HUES6 (cell line): ENCODE measurements at regions not wholly inside any gene's neighbourhood (a gene's known extent, or its start where the extent isn't known, plus 50 kb on each side); places are given as distances from the start of the nearest gene placed in this dataset.

Experiments used
- H3K27ac ChIP-seq: 2 replicates; pipeline ENCODE4 v1.7.0; 2013; ENCODE audit warnings: low read depth, mild to moderate bottlenecking, low read length, inconsistent platforms
- H3K27me3 ChIP-seq: 2 replicates; pipeline ENCODE4 v1.6.1; 2013; ENCODE audit warnings: low read length; ENCODE audit not compliant: control insufficient read depth, insufficient read depth
- H3K36me3 ChIP-seq: 2 replicates; pipeline ENCODE4 v1.6.1; 2013; ENCODE audit warnings: low read length; ENCODE audit not compliant: control insufficient read depth, insufficient read depth
- H3K4me1 ChIP-seq: 2 replicates; pipeline ENCODE4 v1.6.1; 2013; ENCODE audit warnings: low read length; ENCODE audit not compliant: control insufficient read depth, insufficient read depth
- H3K4me3 ChIP-seq: 2 replicates; pipeline ENCODE4 v1.5.1; 2013; ENCODE audit warnings: low read depth, low read length
- H3K9ac ChIP-seq: one replicate; pipeline ENCODE4 v1.6.1; 2013; ENCODE audit warnings: mild to moderate bottlenecking, low read length
- H3K9me3 ChIP-seq: 2 replicates; pipeline ENCODE4 v1.6.1; 2013; ENCODE audit warnings: low read depth, low read length; ENCODE audit not compliant: control insufficient read depth, insufficient read depth

DNA sequence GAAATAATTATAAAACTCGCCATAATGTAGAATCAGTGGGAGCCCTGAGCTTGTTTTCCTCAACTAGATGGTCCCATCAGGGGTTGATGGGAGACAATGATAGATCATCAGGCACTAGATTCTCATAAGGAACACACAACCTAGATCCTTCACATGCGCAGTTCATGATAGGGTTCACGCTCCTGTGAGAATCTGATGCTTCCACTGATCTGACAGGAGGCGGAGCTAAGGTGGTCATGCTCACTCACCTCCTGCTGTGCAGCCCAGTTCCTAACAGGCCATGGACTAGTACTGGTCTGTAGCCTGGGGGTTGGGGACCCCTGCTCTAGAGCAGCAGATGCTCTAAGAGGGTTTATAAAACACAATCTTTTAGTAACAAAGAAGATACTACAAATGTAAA lies 183.6 kb downstream of the ANXA2 start:
- Histone ChIP-seq H3K9ac (no peak overlapping the region), H3K27ac (no peak overlapping the region), H3K4me1 (no peaks in the 10 kb centered on the region), H3K9me3 (no peaks in the 10 kb centered on the region), H3K36me3 (no peaks in the 10 kb centered on the region), H3K27me3 (no peaks in the 10 kb centered on the region), H3K4me3 (no peak overlapping the region)

DNA sequence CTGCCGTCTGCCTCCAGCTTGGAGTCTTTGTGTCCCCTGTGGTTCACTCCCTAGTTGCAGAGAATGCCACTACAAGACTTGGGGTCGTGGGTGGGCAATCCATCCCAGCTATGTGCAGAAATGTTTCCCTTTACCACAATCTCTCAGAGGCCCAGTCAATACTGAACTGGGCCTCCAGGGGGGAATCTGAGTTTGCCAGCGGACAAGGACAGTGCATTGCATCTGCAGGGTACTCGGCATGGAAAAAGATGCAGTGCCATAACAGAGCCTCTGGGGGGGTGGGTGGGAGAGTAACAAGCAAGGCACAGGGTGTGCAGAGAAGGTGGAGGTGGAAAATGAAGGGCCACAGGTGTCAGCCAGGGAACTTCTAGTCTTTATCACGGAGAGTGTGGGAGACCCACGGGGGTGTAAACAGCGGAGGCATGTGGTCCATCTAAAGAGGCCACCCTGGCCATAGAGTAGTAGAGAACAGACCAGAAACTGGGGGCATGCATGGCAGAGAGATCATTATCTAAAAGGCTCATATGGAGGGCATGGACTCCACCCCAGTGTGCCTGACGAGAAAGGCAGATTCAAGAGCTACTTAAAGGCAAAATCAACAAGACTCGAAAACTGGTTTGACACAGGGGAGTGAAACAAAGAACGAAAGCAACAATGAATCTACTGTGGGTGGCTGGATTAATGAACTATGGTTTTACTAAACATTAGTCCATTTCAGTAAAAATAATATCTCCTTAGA lies 182.4 kb downstream of the ANXA2 start:
- Histone ChIP-seq H3K9me3 (no peaks in the 10 kb centered on the region), H3K9ac (no peak overlapping the region), H3K4me3 (no peak overlapping the region), H3K4me1 (no peaks in the 10 kb centered on the region), H3K27me3 (no peaks in the 10 kb centered on the region), H3K27ac (no peak overlapping the region), H3K36me3 (no peaks in the 10 kb centered on the region)

DNA sequence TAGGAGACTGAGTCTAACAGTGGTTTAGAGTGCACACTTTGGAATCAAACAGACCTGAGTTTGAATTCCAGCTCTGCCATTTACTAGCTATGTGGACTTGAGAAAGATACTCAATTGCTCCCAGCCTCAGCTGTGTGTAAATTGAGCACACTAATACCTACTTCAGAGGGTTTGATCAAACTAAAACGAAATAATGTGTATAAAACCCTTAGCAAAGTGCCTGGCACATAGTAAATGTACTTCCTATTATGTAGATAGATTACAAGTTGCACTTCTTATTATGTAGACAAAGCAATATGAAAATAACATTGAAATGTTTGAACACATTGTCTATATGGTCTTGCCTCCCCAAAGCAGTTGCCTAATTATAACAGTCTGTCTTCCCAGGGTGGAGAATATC lies 180.6 kb downstream of the ANXA2 start:
- no peaks in the 10 kb centered on the region for H3K4me1 ChIP-seq
- H3K9ac ChIP-seq: no peak overlapping the region
- H3K9me3 ChIP-seq: no peaks in the 10 kb centered on the region
- H3K4me3 ChIP-seq: no peak overlapping the region
- H3K27me3 ChIP-seq: no peaks in the 10 kb centered on the region
- H3K36me3 ChIP-seq: no peaks in the 10 kb centered on the region
- no peak overlapping the region for H3K27ac ChIP-seq

DNA sequence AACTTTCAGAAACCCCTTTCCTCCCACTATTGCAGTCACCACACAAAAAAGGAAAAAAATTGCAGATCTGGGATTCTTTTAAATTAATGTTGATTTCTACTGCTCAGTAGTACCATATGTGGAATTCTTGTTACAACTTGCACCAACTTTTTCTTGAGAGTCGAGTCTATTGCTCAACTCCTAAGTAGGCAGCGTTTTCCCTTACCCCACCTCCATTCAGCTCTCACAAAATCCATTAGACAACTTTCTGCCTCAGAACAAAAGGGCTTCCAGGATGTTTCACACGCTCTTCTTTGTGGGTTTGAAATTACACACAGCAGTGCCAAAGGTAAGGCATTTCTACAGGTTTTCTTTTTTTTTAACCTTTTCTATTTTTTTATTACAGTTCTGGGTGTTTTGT lies 179.5 kb downstream of the ANXA2 start:
- Histone ChIP-seq H3K4me1 (no peaks in the 10 kb centered on the region), H3K9me3 (no peaks in the 10 kb centered on the region), H3K4me3 (no peak overlapping the region), H3K36me3 (no peaks in the 10 kb centered on the region), H3K27me3 (no peaks in the 10 kb centered on the region), H3K27ac (no peak overlapping the region), H3K9ac (no peak overlapping the region)

DNA sequence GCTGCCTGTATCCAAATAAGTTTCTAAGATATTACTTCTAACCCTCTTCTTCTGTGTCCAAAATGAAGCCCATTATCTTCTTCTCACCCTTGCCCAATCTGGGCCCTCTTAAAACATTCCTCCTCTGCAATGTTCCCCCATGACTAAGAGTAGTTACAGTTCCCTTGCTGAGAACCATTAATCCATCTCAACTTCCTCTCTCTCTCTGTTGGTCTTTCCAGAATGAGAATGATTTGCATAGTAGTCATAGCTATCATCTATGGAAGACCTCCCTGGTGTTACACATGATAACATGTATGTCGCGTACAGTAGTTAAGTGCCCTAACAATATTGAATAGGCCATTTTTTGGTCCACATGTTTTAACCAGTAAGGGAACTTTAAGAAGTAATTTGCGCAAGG lies 177.9 kb downstream of the ANXA2 start:
- no peaks in the 10 kb centered on the region for H3K4me1 ChIP-seq
- H3K9me3 ChIP-seq: no peaks in the 10 kb centered on the region
- no peak overlapping the region for H3K4me3 ChIP-seq
- H3K27me3 ChIP-seq: no peaks in the 10 kb centered on the region
- H3K9ac ChIP-seq: no peak overlapping the region
- no peaks in the 10 kb centered on the region for H3K36me3 ChIP-seq
- H3K27ac ChIP-seq: no peak overlapping the region

DNA sequence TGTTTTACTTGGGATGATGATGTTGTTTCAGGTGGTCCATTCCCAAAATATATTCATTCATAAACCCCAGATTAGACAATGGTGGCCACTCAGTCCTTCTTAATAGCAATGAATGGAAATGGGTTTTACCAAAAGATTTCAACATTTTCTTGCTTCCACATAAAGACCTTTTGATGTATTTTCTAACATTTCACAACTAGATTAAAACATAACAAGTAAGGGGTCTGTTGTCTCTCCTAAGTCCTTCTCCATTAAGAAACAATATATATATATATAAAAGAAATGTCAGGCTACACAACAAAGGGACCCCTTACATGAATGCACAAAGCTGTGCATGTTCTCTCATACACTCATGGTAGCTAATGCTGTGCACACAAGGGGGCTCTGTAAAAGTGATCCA lies 176.4 kb downstream of the ANXA2 start:
- no peaks in the 10 kb centered on the region for H3K27me3 ChIP-seq
- H3K4me3 ChIP-seq: no peak overlapping the region
- H3K27ac ChIP-seq: no peak overlapping the region
- H3K36me3 ChIP-seq: no peaks in the 10 kb centered on the region
- no peak overlapping the region for H3K9ac ChIP-seq
- no peaks in the 10 kb centered on the region for H3K9me3 ChIP-seq
- H3K4me1 ChIP-seq: no peaks in the 10 kb centered on the region

DNA sequence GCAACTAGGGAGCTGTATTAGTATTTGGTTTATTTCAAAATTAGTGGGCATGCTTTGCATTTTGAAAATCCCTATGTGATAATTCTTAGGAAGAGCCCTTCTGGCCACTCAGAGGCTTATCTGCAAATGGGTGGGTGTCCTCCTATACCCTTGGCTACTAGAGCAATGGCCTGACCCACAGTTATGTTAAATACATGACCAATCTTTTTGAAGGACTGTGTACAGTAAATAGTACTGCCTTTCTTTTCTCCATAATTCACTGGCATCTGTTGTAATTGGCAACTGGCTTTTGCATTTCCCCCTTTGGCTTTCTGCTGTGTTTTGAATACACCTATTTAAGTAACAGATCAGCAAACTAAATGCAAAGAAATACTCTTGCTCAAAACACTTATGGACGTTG lies 175.4 kb downstream of the ANXA2 start:
- Histone ChIP-seq H3K9me3 (no peaks in the 10 kb centered on the region), H3K4me1 (peaks cover 5% of the 10 kb centered on the region; the same call in 1 of the 2 replicates), H3K9ac (no peak overlapping the region), H3K4me3 (no peak overlapping the region), H3K36me3 (no peaks in the 10 kb centered on the region), H3K27ac (no peak overlapping the region), H3K27me3 (no peaks in the 10 kb centered on the region)

DNA sequence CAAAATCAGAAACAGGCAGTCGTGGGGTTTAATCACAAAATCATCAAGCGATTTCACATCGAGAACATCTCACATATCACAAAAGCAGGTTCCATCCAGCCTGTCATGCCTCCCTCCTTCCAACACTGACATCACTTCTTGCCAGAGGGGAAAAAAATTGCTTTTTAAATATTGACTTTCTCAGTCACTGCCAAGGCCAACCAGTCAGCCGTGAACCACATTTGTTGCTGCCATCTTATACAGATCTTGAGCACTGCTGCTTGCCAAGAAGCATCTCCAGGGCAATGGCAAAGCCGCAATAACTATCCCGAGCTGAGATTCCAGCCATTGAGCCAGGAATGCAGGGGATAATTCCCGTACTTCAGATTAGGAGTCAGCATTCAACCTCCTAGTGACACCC lies 174.6 kb downstream of the ANXA2 start:
- H3K36me3 ChIP-seq: no peaks in the 10 kb centered on the region

DNA sequence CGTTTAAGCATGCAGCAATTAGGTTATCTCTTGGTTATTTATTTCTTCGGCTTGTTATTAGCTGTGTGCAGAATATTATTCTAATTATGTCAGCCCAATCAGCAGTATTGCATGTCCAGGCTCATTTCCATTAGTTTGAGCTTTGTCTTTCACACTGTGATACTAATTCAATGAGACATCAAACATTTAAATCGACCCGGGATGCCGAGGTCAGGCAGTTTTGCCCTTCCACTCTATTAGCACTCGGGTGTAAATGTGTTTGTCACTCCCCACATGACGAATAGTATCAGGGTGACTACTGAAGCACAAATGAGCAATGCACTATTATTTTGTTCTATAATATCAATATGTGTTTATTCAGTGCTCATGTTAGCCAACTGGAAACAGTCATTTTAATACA lies 170.9 kb downstream of the ANXA2 start:
- Histone ChIP-seq H3K36me3 (no peaks in the 10 kb centered on the region), H3K9me3 (no peaks in the 10 kb centered on the region), H3K27ac (no peak overlapping the region), H3K4me3 (no peak overlapping the region), H3K27me3 (no peaks in the 10 kb centered on the region), H3K9ac (no peak overlapping the region), H3K4me1 (peaks cover 10% of the 10 kb centered on the region)

More for the DNA sequence above, 174.6 kb downstream of the ANXA2 start:
- H3K27me3 ChIP-seq: no peaks in the 10 kb centered on the region
- H3K9ac ChIP-seq: no peak overlapping the region
- no peak overlapping the region for H3K27ac ChIP-seq
- no peak overlapping the region for H3K4me3 ChIP-seq
- no peaks in the 10 kb centered on the region for H3K9me3 ChIP-seq
- peaks cover 5% of the 10 kb centered on the region; the same call in 1 of the 2 replicates for H3K4me1 ChIP-seq

DNA sequence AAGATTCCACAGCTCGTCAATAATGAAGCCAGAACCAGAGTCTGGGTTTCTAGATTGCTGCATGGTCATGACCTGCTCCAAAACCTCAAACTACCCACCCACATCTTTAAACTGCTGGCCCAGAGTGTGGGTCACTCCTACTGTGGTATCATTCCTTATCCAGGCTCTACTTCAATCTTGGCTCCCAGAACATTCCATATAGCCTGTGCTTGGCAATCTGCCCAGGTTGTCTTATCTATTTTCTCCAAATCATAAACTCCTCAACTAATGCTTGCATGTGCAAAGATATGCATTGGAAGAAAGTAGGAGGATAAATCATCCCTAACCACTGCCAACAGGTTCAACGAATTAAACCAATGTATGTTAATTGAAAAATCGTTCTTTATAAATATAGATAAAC lies 169.7 kb downstream of the ANXA2 start:
- H3K27me3 ChIP-seq: no peaks in the 10 kb centered on the region
- H3K36me3 ChIP-seq: no peaks in the 10 kb centered on the region
- H3K4me1 ChIP-seq: peaks cover 10% of the 10 kb centered on the region
- no peak overlapping the region for H3K9ac ChIP-seq
- no peaks in the 10 kb centered on the region for H3K9me3 ChIP-seq
- H3K27ac ChIP-seq: no peak overlapping the region
- H3K4me3 ChIP-seq: no peak overlapping the region

DNA sequence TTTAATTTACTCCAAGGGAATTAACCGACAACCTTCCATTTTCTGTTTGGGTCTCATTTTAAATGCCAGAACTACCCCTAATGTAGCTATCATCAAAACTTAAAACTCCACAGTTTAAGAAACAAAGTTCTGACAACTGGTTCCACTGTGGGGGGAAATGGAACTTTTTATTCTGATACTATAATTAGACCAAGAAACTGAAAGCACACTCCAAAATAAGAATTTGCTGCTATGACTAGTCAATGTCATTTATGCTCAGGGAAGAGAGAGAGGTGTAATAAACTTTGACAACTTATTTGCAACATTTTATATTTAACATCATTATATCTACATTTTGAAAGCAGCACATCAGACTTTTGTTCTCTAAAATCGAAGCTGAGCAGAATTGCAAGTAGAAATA lies 169.2 kb downstream of the ANXA2 start:
- peaks cover 10% of the 10 kb centered on the region for H3K4me1 ChIP-seq
- no peak overlapping the region for H3K27ac ChIP-seq
- no peak overlapping the region for H3K4me3 ChIP-seq
- H3K27me3 ChIP-seq: no peaks in the 10 kb centered on the region
- no peaks in the 10 kb centered on the region for H3K36me3 ChIP-seq
- H3K9me3 ChIP-seq: no peaks in the 10 kb centered on the region
- H3K9ac ChIP-seq: no peak overlapping the region
